ENCODE measurements at regions not wholly inside any gene's neighbourhood (a gene's known extent, or its start where the extent isn't known, plus 50 kb on each side); places are given as distances from the start of the nearest gene placed in this dataset.

GRCh38 chr11:80565231-80565630 is 1124.4 kb upstream of the TENM4 start:
- no peak overlapping the region for H3K4me3 ChIP-seq (ENCODE audit: low read depth in 1 of 3, low read length in 3 of 3)
- H3K36me3 ChIP-seq (ENCODE audit: control insufficient read depth in 4 of 4, insufficient read depth in 3 of 4, low read depth in 1 of 4, low read length in 3 of 4) = no peaks in the 10 kb centered on the region
- no peaks in the 10 kb centered on the region for H3K4me1 ChIP-seq (ENCODE audit: control insufficient read depth in 4 of 4, insufficient read depth in 4 of 4, low read length in 3 of 4)
- H3K27ac ChIP-seq (ENCODE audit: low read depth in 1 of 2, low read length in 2 of 2) = no peak overlapping the region
- H3K9ac ChIP-seq (ENCODE audit: low read depth in 1 of 2, low read length in 2 of 2) = no peak overlapping the region
- DNase-seq (ENCODE audit: low spot score) = no peak
- TF ChIP-seq EGR1 (IDR thresholded peaks at IDR 0.05; ENCODE audit: low read depth in 2 of 2) (no peak), FOXA1 (IDR thresholded peaks at IDR 0.05) (no peak), RAD21 (IDR thresholded peaks at IDR 0.05) (no peak), REST (IDR thresholded peaks at IDR 0.05) (no peak), MAX (IDR thresholded peaks at IDR 0.05) (no peak), SP1 (IDR thresholded peaks at IDR 0.05) (no peak), JUND (IDR thresholded peaks at IDR 0.05) (no peak), FOXA2 (IDR thresholded peaks at IDR 0.05) (no peak)
- 59% methylated on average over 5 of the region's 5 CpGs for WGBS
- H3K27me3 ChIP-seq (ENCODE audit: control insufficient read depth in 4 of 4, insufficient read depth in 4 of 4, low read length in 3 of 4) = no peaks in the 10 kb centered on the region
- no peaks in the 10 kb centered on the region for H3K9me3 ChIP-seq (ENCODE audit: control insufficient read depth in 4 of 4, low read length in 3 of 4)

- Histone ChIP-seq H3K27ac (ENCODE audit: low read depth in 1 of 2, low read length in 2 of 2) (no peak overlapping the region), H3K9ac (ENCODE audit: low read depth in 1 of 2, low read length in 2 of 2) (no peak overlapping the region), H3K9me3 (ENCODE audit: control insufficient read depth in 4 of 4, low read length in 3 of 4) (no peaks in the 10 kb centered on the region), H3K36me3 (ENCODE audit: control insufficient read depth in 4 of 4, insufficient read depth in 3 of 4, low read depth in 1 of 4, low read length in 3 of 4) (no peaks in the 10 kb centered on the region), H3K4me3 (ENCODE audit: low read depth in 1 of 3, low read length in 3 of 3) (no peak overlapping the region), H3K27me3 (ENCODE audit: control insufficient read depth in 4 of 4, insufficient read depth in 4 of 4, low read length in 3 of 4) (no peaks in the 10 kb centered on the region), H3K4me1 (ENCODE audit: control insufficient read depth in 4 of 4, insufficient read depth in 4 of 4, low read length in 3 of 4) (no peaks in the 10 kb centered on the region)
- WGBS = 39% methylated on average over 4 of the region's 4 CpGs
- DNase-seq (ENCODE audit: low spot score) = no peak
- TF ChIP-seq GABPA (IDR thresholded peaks at IDR 0.05 in 1 of 2, conservative IDR thresholded peaks at IDR 0.05 in 1 of 2) = no peak
- TF ChIP-seq SP1 (IDR thresholded peaks at IDR 0.05) = no peak
- no peak for TF ChIP-seq ZBTB33 (IDR thresholded peaks at IDR 0.05)
- TF ChIP-seq MAX (IDR thresholded peaks at IDR 0.05) = no peak
Measured at GRCh38 chr11:80562523-80563125, 1121.8 kb upstream of the TENM4 start.

DNA sequence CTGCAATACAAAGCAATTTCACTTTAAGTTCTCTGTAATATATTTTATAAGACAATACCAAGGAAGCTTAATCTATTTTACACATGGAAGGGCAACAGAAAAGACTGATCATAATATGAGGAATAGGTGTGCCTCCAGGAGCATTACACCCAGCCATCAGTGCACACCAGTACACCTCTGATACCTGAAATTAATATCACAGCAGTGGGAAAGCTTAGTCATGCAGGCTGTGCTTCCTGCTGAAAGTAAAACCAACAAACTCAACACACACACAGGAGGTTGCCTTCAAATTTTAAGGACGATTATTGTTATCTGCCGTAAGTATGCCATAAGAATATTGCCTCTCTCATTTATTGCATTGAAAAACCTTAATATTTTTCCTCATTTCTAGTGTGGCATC is 1119.1 kb upstream of the TENM4 start:
- Histone ChIP-seq H3K4me1 (ENCODE audit: control insufficient read depth in 4 of 4, insufficient read depth in 4 of 4, low read length in 3 of 4) (no peaks in the 10 kb centered on the region), H3K36me3 (ENCODE audit: control insufficient read depth in 4 of 4, insufficient read depth in 3 of 4, low read depth in 1 of 4, low read length in 3 of 4) (no peaks in the 10 kb centered on the region), H3K27ac (ENCODE audit: low read depth in 1 of 2, low read length in 2 of 2) (no peak overlapping the region), H3K4me3 (ENCODE audit: low read depth in 1 of 3, low read length in 3 of 3) (no peak overlapping the region), H3K27me3 (ENCODE audit: control insufficient read depth in 4 of 4, insufficient read depth in 4 of 4, low read length in 3 of 4) (no peaks in the 10 kb centered on the region), H3K9ac (ENCODE audit: low read depth in 1 of 2, low read length in 2 of 2) (no peak overlapping the region), H3K9me3 (ENCODE audit: control insufficient read depth in 4 of 4, low read length in 3 of 4) (no peaks in the 10 kb centered on the region)
- 78% methylated on average over 2 of the region's 2 CpGs for WGBS
- DNase-seq (ENCODE audit: low spot score) = no peak
- TF ChIP-seq, protein P1, sequence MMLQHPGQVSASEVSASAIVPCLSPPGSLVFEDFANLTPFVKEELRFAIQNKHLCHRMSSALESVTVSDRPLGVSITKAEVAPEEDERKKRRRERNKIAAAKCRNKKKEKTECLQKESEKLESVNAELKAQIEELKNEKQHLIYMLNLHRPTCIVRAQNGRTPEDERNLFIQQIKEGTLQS (IDR thresholded peaks at IDR 0.05) = no peak
- TF ChIP-seq HNF4G (IDR thresholded peaks at IDR 0.05) (no peak), REST (IDR thresholded peaks at IDR 0.05) (no peak), NR2F2 (IDR thresholded peaks at IDR 0.05) (no peak), SP1 (IDR thresholded peaks at IDR 0.05) (no peak), RAD21 (IDR thresholded peaks at IDR 0.05) (no peak), TAF1 (conservative IDR thresholded peaks at IDR 0.05) (no peak), EGR1 (IDR thresholded peaks at IDR 0.05; ENCODE audit: low read depth in 2 of 2) (no peak), FOXA1 (IDR thresholded peaks at IDR 0.05) (no peak)
- TF ChIP-seq, protein P2, sequence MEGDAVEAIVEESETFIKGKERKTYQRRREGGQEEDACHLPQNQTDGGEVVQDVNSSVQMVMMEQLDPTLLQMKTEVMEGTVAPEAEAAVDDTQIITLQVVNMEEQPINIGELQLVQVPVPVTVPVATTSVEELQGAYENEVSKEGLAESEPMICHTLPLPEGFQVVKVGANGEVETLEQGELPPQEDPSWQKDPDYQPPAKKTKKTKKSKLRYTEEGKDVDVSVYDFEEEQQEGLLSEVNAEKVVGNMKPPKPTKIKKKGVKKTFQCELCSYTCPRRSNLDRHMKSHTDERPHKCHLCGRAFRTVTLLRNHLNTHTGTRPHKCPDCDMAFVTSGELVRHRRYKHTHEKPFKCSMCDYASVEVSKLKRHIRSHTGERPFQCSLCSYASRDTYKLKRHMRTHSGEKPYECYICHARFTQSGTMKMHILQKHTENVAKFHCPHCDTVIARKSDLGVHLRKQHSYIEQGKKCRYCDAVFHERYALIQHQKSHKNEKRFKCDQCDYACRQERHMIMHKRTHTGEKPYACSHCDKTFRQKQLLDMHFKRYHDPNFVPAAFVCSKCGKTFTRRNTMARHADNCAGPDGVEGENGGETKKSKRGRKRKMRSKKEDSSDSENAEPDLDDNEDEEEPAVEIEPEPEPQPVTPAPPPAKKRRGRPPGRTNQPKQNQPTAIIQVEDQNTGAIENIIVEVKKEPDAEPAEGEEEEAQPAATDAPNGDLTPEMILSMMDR (IDR thresholded peaks at IDR 0.05; ENCODE audit: low read depth, low read length, missing input control) = no peak

Measured in liver (tissue), 8 donors.